ENCODE measurements at regions not wholly inside any gene's neighbourhood (a gene's known extent, or its start where the extent isn't known, plus 50 kb on each side); places are given as distances from the start of the nearest gene placed in this dataset.
"Not testable (repeated sequence)": the region's sequence is repeated elsewhere in the genome, so short reads cannot be mapped to it uniquely, and the experiment has no call there.

DNA sequence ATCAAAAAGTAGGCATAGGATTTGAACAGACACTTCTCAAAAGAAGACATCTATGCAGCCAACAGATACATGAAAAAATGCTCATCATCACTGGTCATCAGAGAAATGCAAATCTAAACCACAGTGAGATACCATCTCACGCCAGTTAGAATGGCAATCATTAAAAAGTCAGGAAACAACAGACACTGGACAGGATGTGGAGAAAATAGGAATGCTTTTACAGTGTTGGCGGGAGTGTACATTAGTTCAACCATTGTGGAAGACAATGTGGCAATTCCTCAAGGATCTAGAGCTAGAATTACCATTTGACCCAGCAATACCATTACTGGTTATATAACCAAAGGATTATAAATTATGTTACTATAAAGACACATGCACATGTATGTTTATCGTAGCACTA lies 424.0 kb downstream of the SATB2 start:
- TF ChIP-seq, protein P1, sequence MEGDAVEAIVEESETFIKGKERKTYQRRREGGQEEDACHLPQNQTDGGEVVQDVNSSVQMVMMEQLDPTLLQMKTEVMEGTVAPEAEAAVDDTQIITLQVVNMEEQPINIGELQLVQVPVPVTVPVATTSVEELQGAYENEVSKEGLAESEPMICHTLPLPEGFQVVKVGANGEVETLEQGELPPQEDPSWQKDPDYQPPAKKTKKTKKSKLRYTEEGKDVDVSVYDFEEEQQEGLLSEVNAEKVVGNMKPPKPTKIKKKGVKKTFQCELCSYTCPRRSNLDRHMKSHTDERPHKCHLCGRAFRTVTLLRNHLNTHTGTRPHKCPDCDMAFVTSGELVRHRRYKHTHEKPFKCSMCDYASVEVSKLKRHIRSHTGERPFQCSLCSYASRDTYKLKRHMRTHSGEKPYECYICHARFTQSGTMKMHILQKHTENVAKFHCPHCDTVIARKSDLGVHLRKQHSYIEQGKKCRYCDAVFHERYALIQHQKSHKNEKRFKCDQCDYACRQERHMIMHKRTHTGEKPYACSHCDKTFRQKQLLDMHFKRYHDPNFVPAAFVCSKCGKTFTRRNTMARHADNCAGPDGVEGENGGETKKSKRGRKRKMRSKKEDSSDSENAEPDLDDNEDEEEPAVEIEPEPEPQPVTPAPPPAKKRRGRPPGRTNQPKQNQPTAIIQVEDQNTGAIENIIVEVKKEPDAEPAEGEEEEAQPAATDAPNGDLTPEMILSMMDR (IDR thresholded peaks at IDR 0.05) = not testable (repeated sequence)
- TF ChIP-seq ZFX (IDR thresholded peaks at IDR 0.05; ENCODE audit: borderline replicate concordance) = not testable (repeated sequence)

Measured in 22Rv1 (cell line).